Embryonic facial prominence (tissue), 1 donor: ENCODE measurements at regions not wholly inside any gene's neighbourhood (a gene's known extent, or its start where the extent isn't known, plus 50 kb on each side); places are given as distances from the start of the nearest gene placed in this dataset.

Experiments used
- DNase-seq: peaks from one replicate; pipeline ENCODE4 v3.0.0-alpha.2; 2016; ENCODE audit errors: extremely low spot score

GRCh38 chr19:31160336-31160926 lies 188.8 kb downstream of the TSHZ3 start:
- DNase-seq, result no peak

GRCh38 chr19:31154021-31154420 lies 195.2 kb downstream of the TSHZ3 start:
- DNase-seq, result no peak

- no peak for DNase-seq
These were observed 196.3 kb downstream of the TSHZ3 start for GRCh38 chr19:31152906-31153305.

- no peak for DNase-seq
These were observed 199.7 kb downstream of the TSHZ3 start for GRCh38 chr19:31149441-31149941.

- no peak for DNase-seq
These were observed 200.6 kb downstream of the TSHZ3 start for GRCh38 chr19:31148671-31149070.

GRCh38 chr19:31147234-31147633 lies 202.0 kb downstream of the TSHZ3 start:
- no peak for DNase-seq

GRCh38 chr19:31146546-31147183 lies 202.6 kb downstream of the TSHZ3 start:
- no peak for DNase-seq

GRCh38 chr19:31146015-31146414 lies 203.2 kb downstream of the TSHZ3 start:
- no peak for DNase-seq

- DNase-seq, result no peak
These were observed 204.2 kb downstream of the TSHZ3 start for GRCh38 chr19:31145007-31145406.

GRCh38 chr19:31144075-31144870 lies 205.0 kb downstream of the TSHZ3 start:
- DNase-seq, result no peak

GRCh38 chr19:31141301-31141700 lies 207.9 kb downstream of the TSHZ3 start:
- no peak for DNase-seq

- no peak for DNase-seq
These were observed 208.5 kb downstream of the TSHZ3 start for GRCh38 chr19:31140717-31141116.

GRCh38 chr19:31139871-31140505 lies 209.2 kb downstream of the TSHZ3 start:
- no peak for DNase-seq

- DNase-seq, result no peak
These were observed 211.2 kb downstream of the TSHZ3 start for GRCh38 chr19:31138077-31138476.

- DNase-seq, result no peak
These were observed 213.4 kb downstream of the TSHZ3 start for GRCh38 chr19:31135841-31136240.

- no peak for DNase-seq
These were observed 216.5 kb downstream of the TSHZ3 start for GRCh38 chr19:31132753-31133110.

- DNase-seq, result no peak
These were observed 220.9 kb downstream of the TSHZ3 start for GRCh38 chr19:31128291-31128690.

- DNase-seq, result no peak
These were observed 221.9 kb downstream of the TSHZ3 start for GRCh38 chr19:31127134-31127967.

GRCh38 chr19:31126236-31126635 lies 223.0 kb downstream of the TSHZ3 start:
- no peak for DNase-seq

GRCh38 chr19:31125071-31125470 lies 224.2 kb downstream of the TSHZ3 start:
- no peak for DNase-seq

GRCh38 chr19:31121501-31121900 lies 227.7 kb downstream of the TSHZ3 start:
- DNase-seq, result no peak

GRCh38 chr19:31120952-31121351 lies 228.3 kb downstream of the TSHZ3 start:
- DNase-seq, result no peak
